Keratinocyte (primary cell): ENCODE measurements at regions not wholly inside any gene's neighbourhood (a gene's known extent, or its start where the extent isn't known, plus 50 kb on each side); places are given as distances from the start of the nearest gene placed in this dataset.

ENCODE experiments used
- DNase-seq: peaks from one replicate; pipeline ENCODE4 v3.0.0-alpha.2; 2011; ENCODE audit warnings: low read depth, missing footprints, low spot score
- FAIRE-seq: peaks from 2 replicates; lab custom pipeline; 2011; peaks lifted over from hg19 to GRCh38; lab: Jason Lieb, UNC
- H2AFZ ChIP-seq: 2 replicates; pipeline ENCODE4 v1.6.0; 2012; ENCODE audit warnings: low read length, control low read depth, inconsistent platforms; ENCODE audit not compliant: control insufficient read depth
- H3K27ac ChIP-seq: 2 replicates; pipeline ENCODE4 v1.5.1; 2011; ENCODE audit warnings: low read length; ENCODE audit not compliant: control insufficient read depth, insufficient read depth
- H3K27me3 ChIP-seq: 3 replicates; pipeline ENCODE4 v1.6.0; 2011; ENCODE audit warnings: low read length; ENCODE audit not compliant: control insufficient read depth, insufficient read depth; ENCODE audit errors: extremely low read depth
- H3K36me3 ChIP-seq, 2 experiments: 2 replicates in 1 of 2; 3 replicates in 1 of 2; pipeline ENCODE4 v1.5.1; 2011; ENCODE audit warnings: low read length in 2 of 2, mild to moderate bottlenecking in 1 of 2; ENCODE audit not compliant: control insufficient read depth in 2 of 2, insufficient read depth in 2 of 2; ENCODE audit errors: extremely low read depth in 1 of 2
- H3K4me1 ChIP-seq: 3 replicates; pipeline ENCODE4 v1.5.1; 2011; ENCODE audit warnings: low read length; ENCODE audit not compliant: control insufficient read depth, insufficient read depth; ENCODE audit errors: extremely low read depth
- H3K4me2 ChIP-seq: 3 replicates; pipeline ENCODE4 v1.6.0; 2011; ENCODE audit warnings: low read depth, low read length; ENCODE audit not compliant: control insufficient read depth, insufficient read depth; ENCODE audit errors: extremely low read depth
- H3K4me3 ChIP-seq, 3 experiments: fragments of 200-600 bp in 1 of 3; sonication (generic) in 1 of 3; 2 replicates in 2 of 3; 3 replicates in 1 of 3; pipeline ENCODE4 v1.5.1; 2011 to 2016; ENCODE audit warnings: low read length in 3 of 3, mild to moderate bottlenecking in 3 of 3, control low read depth in 2 of 3, inconsistent platforms in 1 of 3, low read depth in 1 of 3, mixed read lengths in 1 of 3, mixed run types in 1 of 3, moderate library complexity in 1 of 3; ENCODE audit not compliant: control insufficient read depth in 2 of 3, insufficient read depth in 2 of 3; ENCODE audit errors: extremely low read depth in 1 of 3
- H3K79me2 ChIP-seq: 2 replicates; pipeline ENCODE4 v1.6.0; 2012; ENCODE audit warnings: low read length; ENCODE audit not compliant: control insufficient read depth, insufficient read depth
- H3K9ac ChIP-seq: 3 replicates; pipeline ENCODE4 v1.6.0; 2011; ENCODE audit warnings: low read length; ENCODE audit not compliant: control insufficient read depth, insufficient read depth; ENCODE audit errors: extremely low read depth
- H3K9me1 ChIP-seq: 3 replicates; pipeline ENCODE4 v1.6.0; 2011; ENCODE audit warnings: low read length; ENCODE audit not compliant: control insufficient read depth, insufficient read depth; ENCODE audit errors: extremely low read depth
- H3K9me3 ChIP-seq: 2 replicates; pipeline ENCODE4 v1.5.1; 2012; ENCODE audit warnings: low read depth, low read length; ENCODE audit not compliant: control insufficient read depth
- H4K20me1 ChIP-seq: 3 replicates; pipeline ENCODE4 v1.6.0; 2011; ENCODE audit warnings: low read length; ENCODE audit not compliant: control insufficient read depth, insufficient read depth; ENCODE audit errors: extremely low read depth
- EZH2 ChIP-seq: IDR thresholded peaks from one replicate; pipeline ENCODE4 v1.6.1; 2012; ENCODE audit warnings: inconsistent platforms, mild to moderate bottlenecking, low read length, moderate library complexity
- dilution Hi-C: fragments of 300-500 bp; cut with MboI; formaldehyde crosslinking; loops from one replicate; pipeline ENCODE4 v1.7.0; 2020; ENCODE audit warnings: low sequenced_read_pairs; ENCODE audit not compliant: extremely low pct_ligation_motif_present
- TF ChIP-seq, protein P1 (sequence below), 3 experiments: IDR thresholded peaks in 1 of 3; conservative IDR thresholded peaks in 1 of 3; optimal IDR thresholded peaks in 1 of 3; 2 replicates in 2 of 3; 3 replicates in 1 of 3; pipeline versions ENCODE3 to v1.5.1; 2011; ENCODE audit warnings: low read length in 3 of 3, mild to moderate bottlenecking in 3 of 3, moderate library complexity in 2 of 3, control low read depth in 1 of 3, inconsistent platforms in 1 of 3; ENCODE audit not compliant: insufficient read depth in 2 of 3; ENCODE audit errors: extremely low read depth in 1 of 3

- Histone ChIP-seq H3K4me1 (no peaks in the 10 kb centered on the region), H3K9me1 (no peaks in the 10 kb centered on the region), H2AFZ (no peak overlapping the region), H3K4me3 (no peak overlapping the region), H3K9me3 (no peaks in the 10 kb centered on the region), H3K27ac (no peak overlapping the region), H4K20me1 (no peaks in the 10 kb centered on the region), H3K36me3 (no peaks in the 10 kb centered on the region), H3K4me2 (no peak overlapping the region), H3K9ac (no peak overlapping the region), H3K27me3 (no peaks in the 10 kb centered on the region), H3K79me2 (no peaks in the 10 kb centered on the region)
- dilution Hi-C loops, result no loop called here
- DNase-seq, result no peak
- TF ChIP-seq EZH2, result no peak
- TF ChIP-seq, protein P1, sequence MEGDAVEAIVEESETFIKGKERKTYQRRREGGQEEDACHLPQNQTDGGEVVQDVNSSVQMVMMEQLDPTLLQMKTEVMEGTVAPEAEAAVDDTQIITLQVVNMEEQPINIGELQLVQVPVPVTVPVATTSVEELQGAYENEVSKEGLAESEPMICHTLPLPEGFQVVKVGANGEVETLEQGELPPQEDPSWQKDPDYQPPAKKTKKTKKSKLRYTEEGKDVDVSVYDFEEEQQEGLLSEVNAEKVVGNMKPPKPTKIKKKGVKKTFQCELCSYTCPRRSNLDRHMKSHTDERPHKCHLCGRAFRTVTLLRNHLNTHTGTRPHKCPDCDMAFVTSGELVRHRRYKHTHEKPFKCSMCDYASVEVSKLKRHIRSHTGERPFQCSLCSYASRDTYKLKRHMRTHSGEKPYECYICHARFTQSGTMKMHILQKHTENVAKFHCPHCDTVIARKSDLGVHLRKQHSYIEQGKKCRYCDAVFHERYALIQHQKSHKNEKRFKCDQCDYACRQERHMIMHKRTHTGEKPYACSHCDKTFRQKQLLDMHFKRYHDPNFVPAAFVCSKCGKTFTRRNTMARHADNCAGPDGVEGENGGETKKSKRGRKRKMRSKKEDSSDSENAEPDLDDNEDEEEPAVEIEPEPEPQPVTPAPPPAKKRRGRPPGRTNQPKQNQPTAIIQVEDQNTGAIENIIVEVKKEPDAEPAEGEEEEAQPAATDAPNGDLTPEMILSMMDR (optimal IDR thresholded peaks at IDR 0.05 in 1 of 3, IDR thresholded peaks at IDR 0.05 in 1 of 3, conservative IDR thresholded peaks at IDR 0.05 in 1 of 3; ENCODE audit: extremely low read depth in 1 of 3, insufficient read depth in 2 of 3, low read length in 3 of 3), result no peak
- FAIRE-seq, result no peak
Measured at GRCh38 chr1:245023222-245023621, 131.6 kb upstream of the KIF26B start.

DNA sequence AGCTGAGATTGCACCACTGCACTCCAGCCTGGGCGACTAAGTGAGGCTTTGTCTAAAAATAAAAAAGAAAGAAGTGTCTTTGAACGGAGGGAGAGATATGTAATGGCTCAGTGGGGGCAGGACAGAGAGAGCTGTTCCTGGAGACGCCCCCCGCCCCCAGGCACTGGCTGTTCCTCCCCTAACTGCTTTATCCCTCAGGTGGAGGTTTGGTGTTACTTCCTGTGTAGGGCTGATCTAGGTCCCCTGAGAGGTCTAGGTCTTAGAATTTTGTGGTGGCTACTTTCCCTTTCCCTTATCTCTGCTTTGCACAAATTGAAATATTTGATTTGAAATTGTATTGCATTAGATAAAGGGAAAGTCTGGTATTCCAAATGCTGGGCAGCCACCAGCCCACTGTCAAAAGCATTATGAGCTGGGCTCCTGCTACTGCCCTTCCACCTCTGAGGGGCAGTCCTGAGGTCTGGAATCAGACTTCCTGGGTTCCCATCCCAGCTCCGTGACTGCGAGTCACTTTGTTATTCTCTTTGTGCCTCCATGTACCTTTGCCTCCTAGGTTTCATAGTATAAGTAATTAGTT, 134.8 kb upstream of the KIF26B start:
- dilution Hi-C loops, result no loop called here
- FAIRE-seq, result no peak

More for the DNA sequence above, 134.8 kb upstream of the KIF26B start:
- Histone ChIP-seq H3K9me1 (no peaks in the 10 kb centered on the region), H3K27ac (no peak overlapping the region), H3K4me1 (no peaks in the 10 kb centered on the region), H3K9ac (no peak overlapping the region), H3K4me2 (no peak overlapping the region), H3K36me3 (no peaks in the 10 kb centered on the region), H2AFZ (no peak overlapping the region), H3K9me3 (no peaks in the 10 kb centered on the region), H3K27me3 (no peaks in the 10 kb centered on the region), H3K4me3 (no peak overlapping the region), H4K20me1 (no peaks in the 10 kb centered on the region), H3K79me2 (no peaks in the 10 kb centered on the region)
- TF ChIP-seq, protein P1 (optimal IDR thresholded peaks at IDR 0.05 in 1 of 3, IDR thresholded peaks at IDR 0.05 in 1 of 3, conservative IDR thresholded peaks at IDR 0.05 in 1 of 3; ENCODE audit: extremely low read depth in 1 of 3, insufficient read depth in 2 of 3, low read length in 3 of 3), result no peak
- no peak for TF ChIP-seq EZH2
- no peak for DNase-seq
